GM12878 (cell line): ENCODE measurements at regions not wholly inside any gene's neighbourhood (a gene's known extent, or its start where the extent isn't known, plus 50 kb on each side); places are given as distances from the start of the nearest gene placed in this dataset.
"Not testable (repeated sequence)": the region's sequence is repeated elsewhere in the genome, so short reads cannot be mapped to it uniquely, and the experiment has no call there.

ENCODE experiments used
- ATAC-seq: fragments of 200-7000 bp; cut with Tn5 transposase; 3 replicates; pipeline ENCODE4 v1.9.1; 2020; ENCODE audit warnings: mild to moderate bottlenecking, moderate library complexity
- BruUV-seq: library from RNA; stranded (reverse); fragments of 400-500 nt; replicated peaks from 2 replicates; lab custom pipeline; 2021; lab: Mats Ljungman, UMichigan
- CTCF ChIA-PET: fragments of 300-600 bp; sonication (Branson Sonifier 250); formaldehyde crosslinking; extraction: SDS; loops from one replicate; lab custom pipeline; 2021; ENCODE audit warnings: inconsistent platforms; lab: Yijun Ruan, JAX
- POLR2A ChIA-PET: fragments of 350-600 bp; formaldehyde crosslinking; extraction: SDS; loops from one replicate; lab custom pipeline; 2021; ENCODE audit warnings: inconsistent platforms; lab: Charles Lee
- RAD21 ChIA-PET: fragments of 300-600 bp; sonication (Branson Sonifier 250); formaldehyde crosslinking; loops from one replicate; lab custom pipeline; 2023; ENCODE audit warnings: antibody characterized with exemption; ENCODE audit not compliant: unreplicated experiment; lab: Charles Lee
- SMC1A ChIA-PET: fragments of 300-600 bp; sonication (Branson Sonifier 250); formaldehyde crosslinking; loops from one replicate; lab custom pipeline; 2023; ENCODE audit not compliant: unreplicated experiment, uncharacterized antibody; lab: Charles Lee
- DNase-seq: peaks from one replicate; pipeline ENCODE4 v3.0.0-alpha.2; 2011; ENCODE audit warnings: low read depth, low spot score
- FAIRE-seq: peaks from 3 replicates; lab custom pipeline; 2011; peaks lifted over from hg19 to GRCh38; lab: Jason Lieb, UNC
- H2AFZ ChIP-seq: 2 replicates; pipeline ENCODE4 v1.6.0; 2011; ENCODE audit warnings: low read depth, low read length, control low read depth; ENCODE audit not compliant: control insufficient read depth
- H3K27ac ChIP-seq: 2 replicates; pipeline ENCODE4 v1.5.1; 2011; ENCODE audit warnings: control low read depth; ENCODE audit not compliant: control insufficient read depth, insufficient read depth
- H3K27me3 ChIP-seq, 2 experiments: replicated peaks in 1 of 2; 2 replicates each; pipeline versions ENCODE4 v1.6.0 to v1.6.1; 2011; ENCODE audit warnings: low read length in 1 of 2; ENCODE audit not compliant: control insufficient read depth in 2 of 2, insufficient read depth in 2 of 2
- H3K36me3 ChIP-seq, 2 experiments: 2 replicates each; pipeline ENCODE4 v1.5.1; 2011; ENCODE audit warnings: low read length in 1 of 2; ENCODE audit not compliant: control insufficient read depth in 2 of 2, insufficient read depth in 2 of 2
- H3K4me1 ChIP-seq: 2 replicates; pipeline ENCODE4 v1.6.1; 2011; ENCODE audit warnings: mild to moderate bottlenecking, low read length, moderate library complexity, mixed read lengths; ENCODE audit not compliant: control insufficient read depth, insufficient read depth
- H3K4me2 ChIP-seq: 2 replicates; pipeline ENCODE4 v1.6.0; 2011; ENCODE audit warnings: control low read depth; ENCODE audit not compliant: control insufficient read depth, insufficient read depth
- H3K4me3 ChIP-seq: fragments of 200-600 bp; sonication (generic); 2 replicates; pipeline ENCODE4 v1.5.1; 2016
- H3K79me2 ChIP-seq: 2 replicates; pipeline ENCODE4 v1.6.0; 2011; ENCODE audit warnings: low read length; ENCODE audit not compliant: control insufficient read depth, insufficient read depth
- H3K9ac ChIP-seq: 2 replicates; pipeline ENCODE4 v1.8.0; 2011; ENCODE audit warnings: low read length, control low read depth, mixed read lengths; ENCODE audit not compliant: control insufficient read depth, insufficient read depth
- H3K9me3 ChIP-seq: replicated peaks from 3 replicates; pipeline ENCODE4 v1.5.1; 2011; ENCODE audit warnings: mild to moderate bottlenecking, low read length; ENCODE audit not compliant: control insufficient read depth, insufficient read depth
- H4K20me1 ChIP-seq: 2 replicates; pipeline ENCODE4 v1.6.0; 2011; ENCODE audit not compliant: control insufficient read depth, insufficient read depth
- EP300 ChIP-seq, 2 experiments: fragments of 150-350 bp in 1 of 2; IDR thresholded peaks; 2 replicates each; pipeline ENCODE4 v1.6.1; 2011 to 2012; ENCODE audit warnings: low read depth in 2 of 2, low read length in 2 of 2, borderline replicate concordance in 1 of 2, improper control_type of control experiment in 1 of 2, inconsistent platforms in 1 of 2; ENCODE audit not compliant: control insufficient read depth in 1 of 2
- FOS ChIP-seq: IDR thresholded peaks from 3 replicates; pipeline ENCODE4 v1.6.1; 2011; ENCODE audit warnings: borderline replicate concordance; ENCODE audit not compliant: insufficient read length; ENCODE audit errors: extremely low read depth
- GABPA ChIP-seq: IDR thresholded peaks from 2 replicates; pipeline ENCODE4 v1.6.1; 2014; ENCODE audit warnings: antibody characterized with exemption, low read depth, mild to moderate bottlenecking, inconsistent platforms
- HDAC2 ChIP-seq: fragments of 200-600 bp; sonication (generic); IDR thresholded peaks from 2 replicates; pipeline ENCODE4 v1.6.1; 2017
- IKZF1 ChIP-seq: fragments of 450-650 bp; conservative IDR thresholded peaks from 2 replicates; pipeline ENCODE4 v1.6.1; 2017; ENCODE audit warnings: antibody characterized with exemption, mild to moderate bottlenecking
- NFYB ChIP-seq: IDR thresholded peaks from 2 replicates; pipeline ENCODE4 v1.6.1; 2011; ENCODE audit warnings: low read depth, mild to moderate bottlenecking, low read length, improper control_type of control experiment, moderate library complexity; ENCODE audit not compliant: insufficient read depth
- NR2C1 ChIP-seq: fragments of 450-650 bp; IDR thresholded peaks from 2 replicates; pipeline ENCODE4 v1.6.1; 2017; ENCODE audit warnings: antibody characterized with exemption, mild to moderate bottlenecking, moderate library complexity
- NRF1 ChIP-seq: conservative IDR thresholded peaks from 2 replicates; pipeline ENCODE4 v1.6.1; 2011; ENCODE audit warnings: mild to moderate bottlenecking, low read depth, low read length, improper control_type of control experiment
- SIN3A ChIP-seq: IDR thresholded peaks from 2 replicates; pipeline ENCODE4 v1.6.1; 2012; ENCODE audit warnings: low read depth, low read length, improper control_type of control experiment
- TAF1 ChIP-seq: IDR thresholded peaks from 2 replicates; pipeline ENCODE4 v1.6.1; 2011; ENCODE audit warnings: mild to moderate bottlenecking, low read depth, low read length, borderline replicate concordance
- TARDBP ChIP-seq: IDR thresholded peaks from 2 replicates; pipeline ENCODE4 v1.6.1; 2016; ENCODE audit warnings: borderline replicate concordance
- WGBS: methylation state at CpG from one replicate; pipeline ENCODE4 v1.1.6; 2016; ENCODE audit warnings: low lambda C conversion rate; ENCODE audit not compliant: insufficient replicate concordance, insufficient coverage; ENCODE audit errors: missing lambda C conversion rate; 5-methylcytosine and 5-hydroxymethylcytosine counted together
- in situ Hi-C: fragments of 300-500 bp; cut with MboI; formaldehyde crosslinking; loops from 9 replicates; pipeline ENCODE4 v1.14.3; 2018; ENCODE audit warnings: mixed read lengths
- intact Hi-C: fragments of 100-400 bp; cut with micrococcal nuclease; formaldehyde crosslinking; loops from one replicate; pipeline ENCODE4 v1.14.2; 2022; ENCODE audit not compliant: unreplicated experiment
- TF ChIP-seq, protein P1 (sequence below): IDR thresholded peaks from 2 replicates; pipeline ENCODE4 v1.6.1; 2012; ENCODE audit warnings: low read length, inconsistent platforms
- TF ChIP-seq, protein P2 (sequence below): IDR thresholded peaks from 2 replicates; pipeline ENCODE4 v1.6.1; 2012; ENCODE audit warnings: low read depth, low read length, improper control_type of control experiment
- TF ChIP-seq, protein P3 (sequence below): fragments of 150-350 bp; IDR thresholded peaks from 2 replicates; pipeline ENCODE4 v1.6.1; 2014; ENCODE audit warnings: mild to moderate bottlenecking, low read depth, low read length
- TF ChIP-seq, protein P4 (sequence below): IDR thresholded peaks from 2 replicates; pipeline ENCODE4 v1.6.1; 2011; ENCODE audit warnings: low read depth, mild to moderate bottlenecking, low read length, moderate library complexity, borderline replicate concordance; ENCODE audit errors: extremely low read depth

DNA sequence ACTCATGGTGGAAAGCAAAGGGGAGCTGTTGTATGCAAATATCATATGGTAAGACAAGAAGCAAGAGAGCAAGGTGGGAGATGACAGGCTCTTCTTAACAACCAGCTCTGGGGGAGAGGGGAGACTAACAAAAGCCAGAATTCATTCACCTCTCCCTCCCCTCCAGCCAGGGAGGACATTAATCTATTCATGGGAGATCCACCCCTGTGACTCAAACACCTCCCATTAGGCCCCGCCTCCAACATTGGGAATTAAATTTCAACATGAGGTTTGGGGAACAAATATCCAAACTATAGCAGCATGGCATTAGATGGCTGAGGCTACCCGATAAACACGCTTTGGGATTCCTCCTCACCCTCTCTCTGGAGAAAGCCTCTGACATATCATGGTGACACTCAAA lies 210.6 kb downstream of the RHOU start:
- in situ Hi-C loops, result no loop called here
- no peaks in the 10 kb centered on the region for H3K4me1 ChIP-seq
- no peak overlapping the region for H3K9ac ChIP-seq
- no peaks in the 10 kb centered on the region for H3K79me2 ChIP-seq
- no peak for ATAC-seq
- RAD21 ChIA-PET, result no interaction called here
- H4K20me1 ChIP-seq, result no peaks in the 10 kb centered on the region
- no TSS peak for BruUV-seq
- H3K4me3 ChIP-seq, result no peak overlapping the region
- intact Hi-C loops, result no loop called here
- H3K4me2 ChIP-seq, result no peak overlapping the region
- WGBS, result 83% methylated on average over 3 of the region's 3 CpGs
- SMC1A ChIA-PET, result no interaction called here
- POLR2A ChIA-PET, result no interaction called here
- H3K9me3 ChIP-seq, result no peaks in the 10 kb centered on the region
- FAIRE-seq, result no peak
- CTCF ChIA-PET, result no interaction called here
- H3K27ac ChIP-seq, result no peak overlapping the region
- H3K36me3 ChIP-seq, result no peaks in the 10 kb centered on the region
- H2AFZ ChIP-seq, result no peak overlapping the region
- no peaks in the 10 kb centered on the region; a peak in 2 of 4 replicates for H3K27me3 ChIP-seq
- TF ChIP-seq, protein P1, sequence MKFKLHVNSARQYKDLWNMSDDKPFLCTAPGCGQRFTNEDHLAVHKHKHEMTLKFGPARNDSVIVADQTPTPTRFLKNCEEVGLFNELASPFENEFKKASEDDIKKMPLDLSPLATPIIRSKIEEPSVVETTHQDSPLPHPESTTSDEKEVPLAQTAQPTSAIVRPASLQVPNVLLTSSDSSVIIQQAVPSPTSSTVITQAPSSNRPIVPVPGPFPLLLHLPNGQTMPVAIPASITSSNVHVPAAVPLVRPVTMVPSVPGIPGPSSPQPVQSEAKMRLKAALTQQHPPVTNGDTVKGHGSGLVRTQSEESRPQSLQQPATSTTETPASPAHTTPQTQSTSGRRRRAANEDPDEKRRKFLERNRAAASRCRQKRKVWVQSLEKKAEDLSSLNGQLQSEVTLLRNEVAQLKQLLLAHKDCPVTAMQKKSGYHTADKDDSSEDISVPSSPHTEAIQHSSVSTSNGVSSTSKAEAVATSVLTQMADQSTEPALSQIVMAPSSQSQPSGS, result no peak
- TF ChIP-seq FOS, result no peak
- TF ChIP-seq IKZF1, result no peak
- TF ChIP-seq TAF1, result no peak
- TF ChIP-seq HDAC2, result no peak
- TF ChIP-seq GABPA, result no peak
- TF ChIP-seq NR2C1, result no peak
- TF ChIP-seq, protein P2, sequence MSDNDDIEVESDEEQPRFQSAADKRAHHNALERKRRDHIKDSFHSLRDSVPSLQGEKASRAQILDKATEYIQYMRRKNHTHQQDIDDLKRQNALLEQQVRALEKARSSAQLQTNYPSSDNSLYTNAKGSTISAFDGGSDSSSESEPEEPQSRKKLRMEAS, result no peak
- no peak for TF ChIP-seq EP300 (IDR thresholded peaks at IDR 0.05; ENCODE audit: borderline replicate concordance in 1 of 2, control insufficient read depth in 1 of 2, low read depth in 2 of 2, low read length in 2 of 2)
- TF ChIP-seq TARDBP, result no peak
- no peak for TF ChIP-seq NRF1
- TF ChIP-seq, protein P3, sequence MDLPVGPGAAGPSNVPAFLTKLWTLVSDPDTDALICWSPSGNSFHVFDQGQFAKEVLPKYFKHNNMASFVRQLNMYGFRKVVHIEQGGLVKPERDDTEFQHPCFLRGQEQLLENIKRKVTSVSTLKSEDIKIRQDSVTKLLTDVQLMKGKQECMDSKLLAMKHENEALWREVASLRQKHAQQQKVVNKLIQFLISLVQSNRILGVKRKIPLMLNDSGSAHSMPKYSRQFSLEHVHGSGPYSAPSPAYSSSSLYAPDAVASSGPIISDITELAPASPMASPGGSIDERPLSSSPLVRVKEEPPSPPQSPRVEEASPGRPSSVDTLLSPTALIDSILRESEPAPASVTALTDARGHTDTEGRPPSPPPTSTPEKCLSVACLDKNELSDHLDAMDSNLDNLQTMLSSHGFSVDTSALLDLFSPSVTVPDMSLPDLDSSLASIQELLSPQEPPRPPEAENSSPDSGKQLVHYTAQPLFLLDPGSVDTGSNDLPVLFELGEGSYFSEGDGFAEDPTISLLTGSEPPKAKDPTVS, result no peak
- TF ChIP-seq, protein P4, sequence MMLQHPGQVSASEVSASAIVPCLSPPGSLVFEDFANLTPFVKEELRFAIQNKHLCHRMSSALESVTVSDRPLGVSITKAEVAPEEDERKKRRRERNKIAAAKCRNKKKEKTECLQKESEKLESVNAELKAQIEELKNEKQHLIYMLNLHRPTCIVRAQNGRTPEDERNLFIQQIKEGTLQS, result no peak
- no peak for TF ChIP-seq NFYB
- no peak for TF ChIP-seq SIN3A
- TF ChIP-seq, all 136 proteins: peak for 0
- no peak for DNase-seq

DNA sequence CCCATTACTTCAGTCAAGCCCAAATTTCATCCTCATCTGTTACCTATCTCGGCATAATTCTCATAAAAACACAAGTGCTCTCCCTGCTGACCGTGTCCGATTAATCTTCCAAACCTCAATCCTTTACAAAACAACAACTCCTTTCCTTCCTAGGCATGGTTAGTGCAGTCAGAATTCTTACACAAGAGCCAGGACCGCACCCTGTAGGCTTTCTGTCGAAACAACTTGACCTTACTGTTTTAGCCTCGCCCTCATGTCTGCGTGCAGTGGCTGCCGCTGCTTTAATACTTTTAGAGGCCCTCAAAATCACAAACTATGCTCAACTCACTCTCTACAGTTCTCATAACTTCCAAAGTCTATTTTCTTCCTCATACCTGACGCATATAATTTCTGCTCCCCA lies 214.3 kb downstream of the RHOU start:
- H3K4me1 ChIP-seq, DNase-seq, H3K9ac ChIP-seq, FAIRE-seq, RAD21 ChIA-PET, H4K20me1 ChIP-seq, in situ Hi-C loops, BruUV-seq, H3K4me3 ChIP-seq, SMC1A ChIA-PET, intact Hi-C loops, H3K36me3 ChIP-seq, ATAC-seq, CTCF ChIA-PET, H3K27ac ChIP-seq, H3K27me3 ChIP-seq, H3K4me2 ChIP-seq, H3K9me3 ChIP-seq, H2AFZ ChIP-seq, POLR2A ChIA-PET, H3K79me2 ChIP-seq: not testable (repeated sequence)
- 52% methylated on average over 9 of the region's 9 CpGs for WGBS
